Psoas muscle (tissue), 7 donors: ENCODE measurements at regions not wholly inside any gene's neighbourhood (a gene's known extent, or its start where the extent isn't known, plus 50 kb on each side); places are given as distances from the start of the nearest gene placed in this dataset.
A peak's percentile ranks its signal among the peaks of the same experiment; 100 is the strongest.

Source experiments
- ATAC-seq, 4 donors: fragments of 200-7000 bp; cut with Tn5 transposase; one replicate each; pipeline ENCODE4 v1.9.1; 2020; ENCODE audit warnings: moderate library complexity in 3 of 4, mild to moderate bottlenecking in 2 of 4
- DNase-seq, 2 donors: peaks; one replicate each; pipeline ENCODE4 v3.0.0-alpha.2; 2020
- H3K27ac ChIP-seq: fragments of 200-600 bp; one replicate; pipeline ENCODE4 v1.8.0; 2022
- H3K27me3 ChIP-seq, 3 donors: fragments of 200-600 bp in 1 of 3; one replicate each; pipeline versions ENCODE4 v1.6.1 to v1.8.0; 2013 to 2022; ENCODE audit warnings: low read length in 2 of 3, mild to moderate bottlenecking in 2 of 3, moderate library complexity in 1 of 3; ENCODE audit not compliant: insufficient read depth in 3 of 3
- H3K36me3 ChIP-seq, 2 donors: fragments of 200-600 bp in 1 of 2; one replicate each; pipeline versions ENCODE4 v1.6.1 to v1.8.0; 2013 to 2022; ENCODE audit warnings: low read depth in 1 of 2, mild to moderate bottlenecking in 1 of 2, moderate library complexity in 1 of 2; ENCODE audit not compliant: insufficient read depth in 1 of 2
- H3K4me1 ChIP-seq: fragments of 200-600 bp; one replicate; pipeline ENCODE4 v1.8.0; 2022
- H3K4me3 ChIP-seq: fragments of 200-600 bp; one replicate; pipeline ENCODE4 v1.8.0; 2022; ENCODE audit warnings: mild to moderate bottlenecking
- H3K9me3 ChIP-seq: fragments of 200-600 bp; one replicate; pipeline ENCODE4 v1.8.0; 2022
- CTCF ChIP-seq: fragments of 200-600 bp; IDR thresholded peaks from one replicate; pipeline ENCODE4 v1.8.0; 2022; ENCODE audit warnings: antibody characterized with exemption
- WGBS, 3 donors: extraction: QIAGEN DNeasy Blood & Tissue Kit; methylation state at CpG; one replicate each; pipeline versions ENCODE4 v1.1.6 to v1.1.7; 2013; 5-methylcytosine and 5-hydroxymethylcytosine counted together
- intact Hi-C, 2 donors: fragments of 100-400 bp; cut with DNase I; formaldehyde crosslinking; loops; one replicate each; pipeline versions ENCODE4 v1.11.0 to v1.14.2; 2022
- donor health status: healthy with polysubstance abuse.
- donor health status: DM: no; HTN: no; CAD: no; lungs with moderate emphysema.
- donor health status: Bipolar disorder and iron deficiency.
- donor health status: healthy.
- donor health status: DM: yes; HTN: yes; CAD: no.
- donor health status: DM: no; HTN: no; CAD: no.
- donor health status: DM: yes; HTN: yes; CAD: no.

- intact Hi-C loops = loop anchor here in 1 of 2 donors (10.0 kb wide), 1 partner anchor 193 kb away; no protein-coding TSS in a partner anchor
- no peaks in the 10 kb centered on the region for H3K27me3 ChIP-seq
- WGBS, 3 donors = 93 to 96% (median 94%) methylated on average over 4 of the region's 4 CpGs
Observed at GRCh38 chr15:31211353-31211752, 109.8 kb upstream of the TRPM1 start.

GRCh38 chr15:31212326-31213080, 111.0 kb upstream of the TRPM1 start:
- Histone ChIP-seq H3K36me3 (no peaks in the 10 kb centered on the region), H3K4me1 (peaks cover 4% of the 10 kb centered on the region), H3K4me3 (no peak overlapping the region), H3K9me3 (no peaks in the 10 kb centered on the region), H3K27me3 (no peaks in the 10 kb centered on the region), H3K27ac (no peak overlapping the region)
- ATAC-seq (no peak), DNase-seq (no peak)
- 78 to 85% (median 80%) methylated on average over 10 of the region's 10 CpGs for WGBS, 3 donors
- no peak for TF ChIP-seq CTCF
- intact Hi-C loops = loop anchor here in 1 of 2 donors (10.0 kb wide), 1 partner anchor 192 kb away; no protein-coding TSS in a partner anchor

More at GRCh38 chr15:31211353-31211752, 109.8 kb upstream of the TRPM1 start:
- H3K9me3 ChIP-seq = no peaks in the 10 kb centered on the region
- DNase-seq = no peak
- TF ChIP-seq CTCF = no peak
- H3K27ac ChIP-seq = no peak overlapping the region
- no peak overlapping the region for H3K4me3 ChIP-seq
- H3K4me1 ChIP-seq = peaks cover 4% of the 10 kb centered on the region
- no peak for ATAC-seq
- no peaks in the 10 kb centered on the region for H3K36me3 ChIP-seq

GRCh38 chr15:31214158-31214863, 112.3 kb upstream of the KLF13 start:
- Histone ChIP-seq H3K36me3 (no peaks in the 10 kb centered on the region), H3K9me3 (no peaks in the 10 kb centered on the region), H3K27ac (no peak overlapping the region), H3K4me1 (peaks cover 10% of the 10 kb centered on the region), H3K27me3 (no peaks in the 10 kb centered on the region), H3K4me3 (no peak overlapping the region)
- 72 to 89% (median 72%) methylated on average over 8 of the region's 8 CpGs for WGBS, 3 donors
- DNase-seq = no peak
- TF ChIP-seq CTCF = no peak
- intact Hi-C loops = loop anchor here in 1 of 2 donors (10.0 kb wide), 1 partner anchor 190 kb away; no protein-coding TSS in a partner anchor
- ATAC-seq = peak in 2 of 4 donors; percentile 9 to 14

- ATAC-seq (peak; percentile 69 to 82 (median 76)), DNase-seq (peak; percentile 32 to 76)
- no peaks in the 10 kb centered on the region for H3K9me3 ChIP-seq
- H3K4me1 ChIP-seq = peaks cover 10% of the 10 kb centered on the region
- intact Hi-C loops = loop anchor here (1.0 to 10.0 kb wide), 6 partner anchors 47 to 222 kb away; no protein-coding TSS in a partner anchor
- H3K27ac ChIP-seq = peak overlapping the region; percentile 88
- H3K36me3 ChIP-seq = no peaks in the 10 kb centered on the region
- no peak for TF ChIP-seq CTCF
- 20 to 28% (median 27%) methylated on average over 17 to 18 of the region's 18 CpGs for WGBS, 3 donors
- H3K4me3 ChIP-seq = peak overlapping the region; percentile 72
- no peaks in the 10 kb centered on the region for H3K27me3 ChIP-seq
Observed at GRCh38 chr15:31214864-31215489, 111.7 kb upstream of the KLF13 start.
